GM19395 (cell line): ENCODE measurements at regions not wholly inside any gene's neighbourhood (a gene's known extent, or its start where the extent isn't known, plus 50 kb on each side); places are given as distances from the start of the nearest gene placed in this dataset.

Experiments
- ATAC-seq: cut with Tn5 transposase; IDR thresholded peaks from one replicate; pipeline ENCODE4 v1.9.1; 2021; ENCODE audit warnings: mild to moderate bottlenecking, moderate library complexity; ENCODE audit not compliant: unreplicated experiment

- ATAC-seq: no peak
Observed at GRCh38 chr20:40191573-40191972, 497.5 kb downstream of the MAFB start.

GRCh38 chr20:40189621-40190020, 499.4 kb downstream of the MAFB start:
- no peak for ATAC-seq

- no peak for ATAC-seq
Observed at GRCh38 chr20:40188319-40188718, 500.7 kb downstream of the MAFB start.

- ATAC-seq: no peak
Observed at GRCh38 chr20:40186826-40187225, 502.2 kb downstream of the MAFB start.

- no peak for ATAC-seq
Observed at GRCh38 chr20:40181676-40182075, 507.4 kb downstream of the MAFB start.

GRCh38 chr20:40176098-40176841, 512.8 kb downstream of the MAFB start:
- no peak for ATAC-seq

GRCh38 chr20:40175296-40175695, 513.7 kb downstream of the MAFB start:
- no peak for ATAC-seq

- no peak for ATAC-seq
Observed at GRCh38 chr20:40173872-40174271, 515.2 kb downstream of the MAFB start.

- no peak for ATAC-seq
Observed at GRCh38 chr20:40168981-40169620, 519.9 kb downstream of the MAFB start.

- ATAC-seq: no peak
Observed at GRCh38 chr20:40161391-40161790, 527.6 kb downstream of the MAFB start.

GRCh38 chr20:40160097-40160550, 528.9 kb downstream of the MAFB start:
- ATAC-seq: peak; percentile 46

GRCh38 chr20:40159276-40159675, 529.8 kb downstream of the MAFB start:
- ATAC-seq: no peak

- peak; percentile 97 for ATAC-seq
Observed at GRCh38 chr20:40156600-40157317, 532.3 kb downstream of the MAFB start.

- no peak for ATAC-seq
Observed at GRCh38 chr20:40154514-40154913, 534.5 kb downstream of the MAFB start.

- no peak for ATAC-seq
Observed at GRCh38 chr20:40148886-40149285, 540.1 kb downstream of the MAFB start.

GRCh38 chr20:40146071-40146470, 543.0 kb downstream of the MAFB start:
- no peak for ATAC-seq

- ATAC-seq: no peak
Observed at GRCh38 chr20:40144581-40144980, 544.5 kb downstream of the MAFB start.

GRCh38 chr20:40134176-40134575, 554.9 kb downstream of the MAFB start:
- no peak for ATAC-seq

GRCh38 chr20:40120827-40121226, 568.2 kb downstream of the MAFB start:
- ATAC-seq: no peak

GRCh38 chr20:40111282-40111681, 577.8 kb downstream of the MAFB start:
- ATAC-seq: no peak

GRCh38 chr20:40110311-40110831, 578.7 kb downstream of the MAFB start:
- no peak for ATAC-seq

GRCh38 chr20:40109136-40109535, 579.9 kb downstream of the MAFB start:
- no peak for ATAC-seq
